GM19463 (cell line): ENCODE measurements at regions not wholly inside any gene's neighbourhood (a gene's known extent, or its start where the extent isn't known, plus 50 kb on each side); places are given as distances from the start of the nearest gene placed in this dataset.
"Not testable (repeated sequence)": the region's sequence is repeated elsewhere in the genome, so short reads cannot be mapped to it uniquely, and the experiment has no call there.

Source experiments
- ATAC-seq: cut with Tn5 transposase; IDR thresholded peaks from one replicate; pipeline ENCODE4 v1.9.1; 2021; ENCODE audit warnings: mild to moderate bottlenecking, moderate library complexity; ENCODE audit not compliant: unreplicated experiment

DNA sequence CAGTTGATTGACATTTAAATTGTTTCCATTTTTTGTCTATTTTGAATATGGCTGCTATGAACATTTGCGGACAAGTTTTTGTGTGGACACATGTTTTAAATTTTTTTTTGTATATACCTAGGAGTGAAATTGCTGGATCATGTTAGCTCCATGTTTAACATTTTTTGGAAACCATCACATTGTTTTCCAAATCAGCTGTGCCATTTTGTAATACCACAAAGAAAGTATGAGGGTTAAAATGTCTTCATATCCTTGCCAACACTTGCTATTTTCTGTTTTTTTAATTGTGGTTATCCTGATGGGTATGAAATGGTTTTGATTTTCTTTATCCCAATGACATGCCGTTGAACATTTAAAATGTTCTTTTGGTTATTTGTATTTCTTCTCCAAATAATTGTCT lies 52.1 kb downstream of the CARTPT start:
- ATAC-seq: no peak

DNA sequence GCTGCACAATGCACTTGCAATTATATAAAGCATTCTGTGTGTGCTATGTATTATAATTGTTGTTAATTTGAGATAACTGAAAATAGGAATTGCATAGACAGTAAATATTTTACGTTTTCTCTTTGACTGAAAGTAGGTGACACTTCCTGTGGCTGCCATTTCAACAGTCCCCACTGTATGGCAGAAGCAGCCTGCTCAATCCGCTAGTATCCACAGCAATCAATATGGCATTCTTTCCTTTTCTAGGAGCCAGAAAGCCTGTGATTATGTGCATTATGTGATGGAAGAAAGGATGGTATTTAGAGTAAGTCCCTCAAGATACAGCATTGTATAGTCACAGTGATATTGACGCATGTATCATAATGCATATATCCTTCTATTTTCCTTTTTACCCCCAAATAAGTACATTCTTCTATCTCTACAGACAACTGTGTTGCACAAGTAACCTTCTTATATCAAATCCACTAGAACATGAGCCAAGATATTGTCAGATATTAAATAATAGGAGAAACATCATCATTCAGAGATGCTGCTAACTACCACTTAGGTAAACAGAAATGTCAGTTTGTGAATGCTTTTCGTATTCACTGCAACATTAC lies 59.7 kb downstream of the CARTPT start:
- no peak for ATAC-seq

- ATAC-seq: no peak
Measured at GRCh38 chr5:71780597-71780996, 61.5 kb downstream of the CARTPT start.

GRCh38 chr5:71782393-71782770 lies 63.3 kb downstream of the CARTPT start:
- ATAC-seq: peak; percentile 35

DNA sequence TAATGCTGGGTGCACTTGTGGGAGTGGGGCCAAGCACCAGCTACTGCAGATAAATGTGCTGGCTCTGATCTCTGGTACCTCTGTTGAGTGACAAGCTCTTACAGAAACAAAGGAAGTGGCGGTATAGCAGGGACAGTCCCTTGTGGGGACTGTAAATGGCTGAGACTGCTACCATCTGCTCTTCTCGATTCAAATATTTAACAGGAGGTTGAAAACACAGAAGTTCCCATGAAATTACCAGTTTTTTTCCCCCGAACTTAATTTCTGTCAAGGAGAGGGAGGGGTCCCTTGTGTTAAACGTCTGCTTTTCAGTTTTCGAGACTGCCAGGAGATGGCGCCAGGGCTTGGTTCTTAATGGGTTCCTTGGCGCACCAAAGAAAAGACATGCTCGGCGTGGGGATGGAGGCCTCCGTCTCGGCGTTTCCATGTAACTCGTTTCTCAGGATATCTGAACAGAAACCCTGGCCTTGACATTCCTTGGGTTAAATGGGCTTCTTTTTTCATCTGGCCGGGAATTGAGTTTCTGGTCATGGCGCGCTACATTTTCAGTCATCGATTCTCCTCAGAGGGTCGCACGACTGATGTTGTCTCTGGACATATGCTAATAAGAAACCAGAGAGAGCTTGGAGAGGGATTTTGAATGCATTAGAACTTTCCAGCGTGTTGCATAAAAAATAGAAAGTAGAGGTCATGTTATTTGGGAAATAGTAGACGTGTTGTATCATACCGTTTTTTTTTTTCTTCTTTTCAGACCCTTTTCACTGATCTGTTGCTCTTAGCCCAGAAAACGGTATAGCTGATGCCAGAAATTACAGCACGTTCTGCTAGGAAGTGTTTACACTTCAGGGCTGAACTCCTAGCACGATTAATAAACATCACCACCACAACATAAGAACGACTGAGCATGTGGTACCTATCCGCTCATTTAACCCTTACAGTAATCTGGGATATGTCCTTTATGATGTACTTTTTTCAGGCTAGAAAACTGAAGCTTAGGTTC lies 64.0 kb downstream of the CARTPT start:
- ATAC-seq: peak; percentile 98

GRCh38 chr5:71783891-71784290 lies 64.8 kb downstream of the CARTPT start:
- ATAC-seq: no peak

DNA sequence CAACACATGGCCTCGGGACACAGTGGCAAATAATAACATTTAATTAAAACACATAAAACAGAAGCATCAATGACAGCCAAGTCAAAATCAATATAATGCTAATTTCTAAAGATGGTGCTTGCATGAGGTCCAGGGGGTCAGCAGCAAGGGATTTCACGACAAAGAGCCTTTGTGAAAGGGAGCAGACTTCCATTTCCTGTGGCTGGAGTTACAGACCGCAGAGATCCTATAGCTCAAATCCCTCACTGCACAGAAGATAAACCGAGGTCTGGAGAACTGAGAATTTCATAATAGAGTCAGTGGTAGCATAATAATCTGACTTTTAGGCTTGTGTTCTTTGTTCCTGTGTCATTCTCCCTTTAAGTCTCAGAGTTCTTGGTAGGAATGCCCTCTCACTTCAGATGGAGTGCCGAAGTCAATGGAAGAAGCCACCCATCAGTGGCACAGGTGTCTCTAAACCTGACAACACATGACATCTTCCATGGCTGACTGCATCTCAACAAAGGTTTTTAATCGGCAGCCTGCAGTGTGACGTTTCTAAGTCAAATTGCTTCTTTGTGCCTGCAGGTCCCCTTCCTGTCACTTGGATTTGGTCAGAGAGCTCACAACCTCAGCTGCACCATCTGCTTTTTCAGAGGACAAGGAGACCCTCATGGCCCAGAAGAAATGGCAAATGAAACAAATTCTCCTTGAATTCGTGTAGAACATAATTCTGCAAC lies 67.4 kb downstream of the CARTPT start:
- no peak for ATAC-seq

DNA sequence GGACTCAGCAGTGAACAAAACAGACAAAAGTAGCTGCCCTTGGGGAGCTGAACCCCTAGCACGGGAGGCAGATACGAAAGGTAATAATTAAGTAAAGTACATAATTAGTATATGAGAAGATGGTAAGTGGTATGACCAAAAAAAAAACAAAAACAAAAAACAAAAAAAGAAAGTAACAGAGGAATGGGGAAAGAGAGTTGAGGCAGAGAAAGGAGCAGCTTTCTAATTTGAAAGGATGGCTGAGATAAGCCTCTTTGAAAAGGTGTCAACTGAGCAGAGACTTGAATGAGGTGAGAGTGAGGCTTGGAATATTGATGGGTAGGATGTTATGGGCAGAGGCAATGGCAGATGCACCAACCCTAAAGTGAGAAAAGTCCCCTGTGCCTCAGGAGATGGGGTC lies 69.7 kb downstream of the CARTPT start:
- ATAC-seq: no peak

DNA sequence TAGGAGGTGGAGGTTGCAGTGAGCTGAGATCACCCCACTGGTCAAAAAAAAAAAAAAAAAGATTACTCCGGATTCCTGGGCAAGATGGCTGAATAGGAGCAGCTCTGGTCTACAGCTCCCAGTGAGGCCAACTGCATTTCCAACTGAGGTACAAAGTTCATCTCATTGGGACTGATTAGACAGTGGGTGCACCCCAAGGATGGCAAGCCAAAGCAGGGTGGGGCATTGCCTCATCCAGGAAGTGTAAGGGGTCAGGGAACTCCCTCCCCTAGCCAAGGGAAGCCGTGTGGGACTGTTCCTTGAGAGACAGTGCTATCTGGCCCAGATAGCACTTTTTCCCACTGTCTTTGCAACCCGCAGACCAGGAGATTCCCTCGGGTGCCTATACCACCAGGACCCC lies 70.7 kb downstream of the CARTPT start:
- no peak for ATAC-seq

- no peak for ATAC-seq
Measured at GRCh38 chr5:71790433-71790832, 71.4 kb downstream of the CARTPT start.

GRCh38 chr5:71792041-71792440 lies 73.0 kb downstream of the CARTPT start:
- ATAC-seq: not testable (repeated sequence)

DNA sequence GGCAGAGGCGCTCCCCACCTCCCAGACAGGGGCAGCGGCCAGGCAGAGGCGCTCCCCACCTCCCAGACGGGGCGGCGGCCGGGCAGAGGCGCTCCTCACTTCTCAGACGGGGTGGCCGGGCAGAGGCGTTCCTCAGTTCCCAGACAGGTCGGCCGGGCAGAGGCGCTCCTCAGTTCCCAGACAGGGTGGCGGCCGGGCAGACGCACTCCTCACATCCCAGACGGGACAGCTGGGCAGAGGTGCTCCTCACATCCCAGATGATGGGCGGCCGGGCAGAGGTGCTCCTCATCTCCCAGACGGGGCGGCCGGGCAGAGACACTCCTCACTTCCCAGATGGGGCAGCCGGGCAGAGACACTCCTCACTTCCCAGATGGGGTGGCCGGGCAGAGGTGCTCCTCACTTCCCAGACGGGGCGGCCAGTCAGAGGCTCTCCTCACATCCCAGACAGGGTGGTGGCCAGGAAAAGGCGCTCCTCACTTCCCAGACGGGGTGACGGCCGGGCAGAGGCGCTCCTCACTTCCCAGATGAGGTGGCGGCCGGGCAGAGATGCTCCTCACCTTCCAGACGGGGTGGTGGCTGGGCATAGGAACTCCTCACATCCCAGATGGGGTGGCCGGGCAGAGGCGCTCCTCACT lies 75.1 kb downstream of the CARTPT start:
- no peak for ATAC-seq

- ATAC-seq: no peak
Measured at GRCh38 chr5:71802673-71803072, 83.6 kb downstream of the CARTPT start.

- ATAC-seq: no peak
Measured at GRCh38 chr5:71806711-71807110, 87.6 kb downstream of the CARTPT start.

DNA sequence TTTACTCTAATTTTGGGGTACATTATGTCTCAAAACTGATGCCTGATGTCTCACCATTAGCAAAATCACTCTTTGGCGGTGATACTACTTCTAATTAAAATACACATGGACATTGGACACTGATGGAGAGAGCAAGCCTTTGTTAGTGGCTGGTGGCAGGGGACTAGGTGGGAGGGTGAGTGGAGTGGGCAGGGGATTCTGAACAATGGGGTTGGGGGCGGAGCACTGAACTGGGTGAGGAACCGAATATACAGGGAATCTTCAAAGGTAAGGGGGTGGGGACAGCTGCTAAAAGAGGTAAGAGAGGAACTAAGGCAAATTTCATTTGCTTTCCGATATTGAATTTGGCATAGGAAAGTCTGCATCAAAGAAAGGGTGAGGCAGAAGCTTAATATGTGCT lies 88.8 kb downstream of the CARTPT start:
- no peak for ATAC-seq

GRCh38 chr5:71809446-71809845 lies 90.4 kb downstream of the CARTPT start:
- no peak for ATAC-seq

GRCh38 chr5:71810023-71810422 lies 90.9 kb downstream of the CARTPT start:
- ATAC-seq: no peak

DNA sequence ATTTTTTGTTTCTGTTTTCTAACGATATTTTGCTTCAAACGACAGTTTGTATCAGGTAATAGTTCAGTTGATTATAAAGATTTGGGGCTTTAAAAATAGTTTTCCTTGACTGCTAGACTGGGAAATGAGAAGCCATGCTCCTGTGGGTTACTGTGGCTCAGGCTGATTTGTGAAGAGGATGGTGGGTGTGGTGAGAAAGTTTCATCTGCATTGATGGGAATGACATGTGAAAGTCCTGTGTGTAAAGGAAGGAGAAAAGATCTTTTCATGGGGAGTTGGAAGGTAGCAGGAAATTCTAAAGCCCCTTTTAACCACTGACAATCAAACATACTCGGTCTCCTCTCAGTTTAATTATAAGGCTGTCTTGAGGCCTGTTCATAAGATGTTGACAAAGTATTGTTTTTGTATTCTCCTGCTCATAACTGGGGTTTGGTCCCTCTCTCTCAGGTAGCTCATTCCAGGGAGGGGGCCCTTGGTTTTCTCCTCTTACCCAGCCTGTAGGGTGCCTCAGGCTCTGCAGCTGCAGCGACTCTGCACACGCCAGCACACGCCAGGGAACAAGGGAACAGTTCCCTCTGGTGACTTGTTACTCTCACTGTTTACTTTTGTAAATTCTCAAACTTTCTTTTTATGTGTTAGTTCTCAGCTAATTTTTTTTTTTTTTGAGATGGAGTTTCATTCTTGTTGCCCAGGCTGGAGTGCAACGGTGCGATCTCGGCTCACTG lies 91.6 kb downstream of the CARTPT start:
- ATAC-seq: no peak

DNA sequence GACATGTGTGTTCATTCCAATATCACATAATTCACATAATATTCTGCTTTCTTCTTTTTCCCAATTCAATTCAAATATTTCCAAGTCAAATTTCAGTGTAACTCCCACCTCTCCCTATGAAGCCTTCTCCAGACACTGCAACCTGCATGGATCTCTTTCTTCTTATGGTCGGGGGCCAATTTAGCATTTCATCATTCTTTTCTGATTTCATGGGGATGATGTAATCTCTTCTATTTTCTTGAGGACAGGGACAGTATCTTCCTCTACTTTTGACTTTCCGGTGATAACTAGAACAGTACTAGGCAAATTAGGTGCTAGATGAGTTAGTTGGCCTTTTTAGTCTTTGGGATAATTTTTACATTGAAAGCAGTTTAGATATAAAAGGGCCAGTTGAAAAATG lies 92.7 kb downstream of the CARTPT start:
- ATAC-seq: no peak

GRCh38 chr5:71816307-71816706 lies 97.2 kb downstream of the CARTPT start:
- ATAC-seq: no peak

DNA sequence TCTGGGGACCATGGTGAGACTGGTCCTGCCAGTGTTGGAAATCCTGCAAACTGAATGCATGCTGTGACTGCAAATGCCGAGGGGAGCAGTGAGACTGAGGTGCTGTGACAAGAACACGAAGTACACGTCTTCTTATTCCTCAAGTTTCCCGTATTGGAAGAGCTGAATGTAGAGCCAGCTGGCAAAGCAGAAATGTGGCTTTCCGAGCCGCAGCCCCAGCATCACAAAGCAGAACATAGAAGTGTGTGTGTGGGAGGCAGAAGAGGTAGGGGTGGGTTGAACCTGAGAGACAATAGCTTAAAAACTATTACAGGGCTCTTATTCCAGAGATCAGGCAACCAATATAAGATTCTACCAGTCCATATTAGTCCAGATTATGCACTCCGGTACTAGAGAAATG lies 98.8 kb downstream of the CARTPT start:
- no peak for ATAC-seq
